GM10248 (cell line): ENCODE measurements at regions not wholly inside any gene's neighbourhood (a gene's known extent, or its start where the extent isn't known, plus 50 kb on each side); places are given as distances from the start of the nearest gene placed in this dataset.

Source experiments
- CTCF ChIA-PET: fragments of 300-600 bp; sonication (Branson Sonifier 250); formaldehyde crosslinking; extraction: SDS; loops from one replicate; lab custom pipeline; 2021; ENCODE audit warnings: antibody characterized with exemption; lab: Yijun Ruan, JAX
- POLR2A ChIA-PET: fragments of 350-650 bp; sonication (Branson Sonifier 250); formaldehyde crosslinking; extraction: SDS; loops from one replicate; lab custom pipeline; 2020; ENCODE audit warnings: antibody characterized with exemption; lab: Yijun Ruan, JAX
- DNase-seq: peaks from one replicate; pipeline ENCODE4 v3.0.0; 2012; ENCODE audit errors: extremely low spot score
- CTCF ChIP-seq: IDR thresholded peaks from 2 replicates; pipeline ENCODE4 v1.5.1; 2012; ENCODE audit warnings: mild to moderate bottlenecking, low read depth; ENCODE audit errors: extremely low read depth, missing control alignments, control extremely low read depth

GRCh38 chr2:180647621-180648020 is 332.8 kb upstream of the UBE2E3 start:
- DNase-seq, result no peak
- ChIA-PET CTCF (interaction anchor here (1.7 kb wide), 1 partner anchor 9 kb away, joined by 5 read pairs; no protein-coding TSS in a partner anchor), POLR2A (no interaction called here)
- TF ChIP-seq CTCF, result no peak

- DNase-seq, result no peak
- ChIA-PET CTCF (interaction anchor here (1.7 kb wide), 1 partner anchor 9 kb away, joined by 5 read pairs; no protein-coding TSS in a partner anchor), POLR2A (no interaction called here)
- TF ChIP-seq CTCF, result no peak
Measured at GRCh38 chr2:180647221-180647620, 333.2 kb upstream of the UBE2E3 start.

- no peak for TF ChIP-seq CTCF
- no peak for DNase-seq
- POLR2A ChIA-PET, result no interaction called here
- CTCF ChIA-PET, result interaction anchor here (1.7 kb wide), 1 partner anchor 10 kb away, joined by 5 read pairs; no protein-coding TSS in a partner anchor
Measured at GRCh38 chr2:180646756-180647155, 333.6 kb upstream of the UBE2E3 start.

GRCh38 chr2:180644709-180645108 is 335.7 kb upstream of the UBE2E3 start:
- no peak for TF ChIP-seq CTCF
- CTCF ChIA-PET, result interaction anchor here (1.3 kb wide), 1 partner anchor 49 kb away, joined by 3 read pairs; no protein-coding TSS in a partner anchor
- POLR2A ChIA-PET, result no interaction called here
- no peak for DNase-seq

- TF ChIP-seq CTCF, result no peak
- CTCF ChIA-PET, result interaction anchor here (1.2 kb wide), 2 partner anchors 31 to 86 kb away, joined by 3 read pairs; no protein-coding TSS in a partner anchor
- DNase-seq, result no peak
- POLR2A ChIA-PET, result no interaction called here
Measured at GRCh38 chr2:180630756-180631155, 349.6 kb upstream of the UBE2E3 start.

- no peak for DNase-seq
- ChIA-PET CTCF (no interaction called here), POLR2A (no interaction called here)
- no peak for TF ChIP-seq CTCF
Measured at GRCh38 chr2:180625006-180625844, 355.2 kb upstream of the UBE2E3 start.
